Neuronal stem cell (in vitro differentiated cells): ENCODE measurements at regions not wholly inside any gene's neighbourhood (a gene's known extent, or its start where the extent isn't known, plus 50 kb on each side); places are given as distances from the start of the nearest gene placed in this dataset.

Experiments
- DNase-seq: peaks from one replicate; pipeline ENCODE4 v3.0.0-alpha.2; 2013; ENCODE audit warnings: low spot score
- H2AFZ ChIP-seq: one replicate; pipeline ENCODE4 v1.6.1; 2013; ENCODE audit warnings: mild to moderate bottlenecking, low read length, inconsistent platforms
- H2AK5ac ChIP-seq: 2 replicates; pipeline ENCODE4 v1.6.1; 2013; ENCODE audit warnings: low read depth, mild to moderate bottlenecking, inconsistent platforms, low read length, moderate library complexity, mixed read lengths
- H2BK120ac ChIP-seq: 2 replicates; pipeline ENCODE4 v1.6.1; 2013; ENCODE audit warnings: low read depth, mild to moderate bottlenecking, inconsistent platforms, low read length, moderate library complexity, mixed read lengths
- H2BK12ac ChIP-seq: one replicate; pipeline ENCODE4 v1.6.1; 2013; ENCODE audit warnings: low read length, inconsistent platforms
- H2BK15ac ChIP-seq: 2 replicates; pipeline ENCODE4 v1.6.1; 2013; ENCODE audit warnings: mild to moderate bottlenecking, low read length, inconsistent platforms, mixed read lengths
- H2BK5ac ChIP-seq: one replicate; pipeline ENCODE4 v1.6.1; 2013; ENCODE audit warnings: inconsistent platforms, mild to moderate bottlenecking, low read length, moderate library complexity
- H3K14ac ChIP-seq: one replicate; pipeline ENCODE4 v1.6.1; 2013; ENCODE audit warnings: low read length, inconsistent platforms
- H3K18ac ChIP-seq: 2 replicates; pipeline ENCODE4 v1.6.1; 2013; ENCODE audit warnings: low read length, inconsistent platforms
- H3K23ac ChIP-seq: 2 replicates; pipeline ENCODE4 v1.6.1; 2013; ENCODE audit warnings: low read depth, mild to moderate bottlenecking, mixed read lengths, low read length, inconsistent platforms; ENCODE audit not compliant: poor library complexity
- H3K27ac ChIP-seq: replicated peaks from 3 replicates; pipeline ENCODE4 v1.5.1; 2013; ENCODE audit warnings: low read length, inconsistent platforms
- H3K27me3 ChIP-seq, 3 experiments: 2 replicates each; pipeline ENCODE4 v1.6.1; 2013; ENCODE audit warnings: low read length in 3 of 3, mild to moderate bottlenecking in 2 of 3, inconsistent platforms in 1 of 3, low read depth in 1 of 3, mixed read lengths in 1 of 3, moderate library complexity in 1 of 3; ENCODE audit not compliant: control insufficient read depth in 3 of 3, insufficient read depth in 3 of 3
- H3K36me3 ChIP-seq, 2 donors: replicated peaks in 1 of 2; 2 replicates each; pipeline ENCODE4 v1.6.1; 2013; ENCODE audit warnings: low read length in 2 of 2; ENCODE audit not compliant: control insufficient read depth in 2 of 2, insufficient read depth in 2 of 2
- H3K4ac ChIP-seq: 2 replicates; pipeline ENCODE4 v1.6.1; 2013; ENCODE audit warnings: inconsistent platforms, mild to moderate bottlenecking, low read length, moderate library complexity
- H3K4me1 ChIP-seq, 2 donors: 1 replicate in 1 of 2; 2 replicates in 1 of 2; pipeline ENCODE4 v1.6.1; 2013; ENCODE audit warnings: low read length in 2 of 2, low read depth in 1 of 2; ENCODE audit not compliant: control insufficient read depth in 2 of 2, insufficient read depth in 1 of 2
- H3K4me2 ChIP-seq: one replicate; pipeline ENCODE4 v1.6.1; 2013; ENCODE audit warnings: mild to moderate bottlenecking, low read length, inconsistent platforms; ENCODE audit not compliant: insufficient read depth, poor library complexity, severe bottlenecking
- H3K4me3 ChIP-seq, 2 donors: 2 replicates each; pipeline ENCODE4 v1.5.1; 2013; ENCODE audit warnings: low read length in 2 of 2, mild to moderate bottlenecking in 2 of 2, inconsistent platforms in 1 of 2, moderate library complexity in 1 of 2
- H3K79me1 ChIP-seq: one replicate; pipeline ENCODE4 v1.6.1; 2013; ENCODE audit warnings: low read depth, mild to moderate bottlenecking, inconsistent platforms, low read length, moderate library complexity
- H3K9ac ChIP-seq: one replicate; pipeline ENCODE4 v1.6.1; 2013; ENCODE audit warnings: mild to moderate bottlenecking, low read depth, low read length, inconsistent platforms; ENCODE audit not compliant: poor library complexity
- H3K9me3 ChIP-seq, 2 donors: replicated peaks in 1 of 2; 2 replicates each; pipeline versions ENCODE3 to v1.6.1; 2013; ENCODE audit warnings: low read length in 2 of 2, mild to moderate bottlenecking in 2 of 2, inconsistent platforms in 1 of 2, low read depth in 1 of 2, mixed read lengths in 1 of 2, moderate library complexity in 1 of 2; ENCODE audit not compliant: control insufficient read depth in 2 of 2, insufficient read depth in 1 of 2
- H4K8ac ChIP-seq: one replicate; pipeline ENCODE4 v1.6.1; 2013; ENCODE audit warnings: low read depth, mild to moderate bottlenecking, inconsistent platforms, low read length, moderate library complexity
- H4K91ac ChIP-seq: one replicate; pipeline ENCODE4 v1.6.1; 2013; ENCODE audit warnings: low read length, low read depth, mild to moderate bottlenecking, inconsistent platforms; ENCODE audit not compliant: poor library complexity
- WGBS, 2 donors: extraction: QIAGEN DNeasy Blood & Tissue Kit; methylation state at CpG; one replicate each; pipeline ENCODE4 v1.1.7; 2013; ENCODE audit warnings: missing lambda C conversion rate in 2 of 2, mixed read lengths in 1 of 2; ENCODE audit not compliant: insufficient read length in 2 of 2, insufficient replicate concordance in 1 of 2; ENCODE audit errors: extremely low coverage in 2 of 2; 5-methylcytosine and 5-hydroxymethylcytosine counted together

GRCh38 chr3:88712552-88712951, 394.9 kb upstream of the EPHA3 start:
- H3K9me3 ChIP-seq, result no peaks in the 10 kb centered on the region
- H3K4me1 ChIP-seq, result no peaks in the 10 kb centered on the region
- no peak overlapping the region for H2BK120ac ChIP-seq
- H2BK15ac ChIP-seq, result no peak overlapping the region
- H3K27ac ChIP-seq, result no peak overlapping the region
- no peak overlapping the region for H3K18ac ChIP-seq
- no peak overlapping the region for H2AFZ ChIP-seq
- H4K91ac ChIP-seq, result no peak overlapping the region
- no peak overlapping the region for H3K23ac ChIP-seq
- no peak for DNase-seq
- no peak overlapping the region for H3K4me3 ChIP-seq
- H3K36me3 ChIP-seq, result no peaks in the 10 kb centered on the region
- H4K8ac ChIP-seq, result no peak overlapping the region
- H2BK12ac ChIP-seq, result no peak overlapping the region
- no peak overlapping the region for H3K4ac ChIP-seq
- H3K4me2 ChIP-seq, result no peak overlapping the region
- no peaks in the 10 kb centered on the region for H3K79me1 ChIP-seq
- no peak overlapping the region for H3K14ac ChIP-seq
- no peaks in the 10 kb centered on the region for H3K27me3 ChIP-seq
- no CpG with 5 or more reads among the region's 2 CpGs for WGBS, 2 donors
- no peak overlapping the region for H2BK5ac ChIP-seq
- H2AK5ac ChIP-seq, result no peak overlapping the region
- H3K9ac ChIP-seq, result no peak overlapping the region

GRCh38 chr3:88713233-88713691, 394.2 kb upstream of the EPHA3 start:
- H3K18ac ChIP-seq, result no peak overlapping the region
- H3K79me1 ChIP-seq, result no peaks in the 10 kb centered on the region
- H2BK5ac ChIP-seq, result no peak overlapping the region
- no peak overlapping the region for H3K4me3 ChIP-seq
- no peak overlapping the region for H4K8ac ChIP-seq
- H2AFZ ChIP-seq, result no peak overlapping the region
- H3K4me2 ChIP-seq, result no peak overlapping the region
- no CpG with 5 or more reads among the region's 2 CpGs for WGBS, 2 donors
- no peak for DNase-seq
- H3K27ac ChIP-seq, result no peak overlapping the region
- no peak overlapping the region for H3K9ac ChIP-seq
- no peaks in the 10 kb centered on the region for H3K4me1 ChIP-seq
- H2BK120ac ChIP-seq, result no peak overlapping the region
- no peak overlapping the region for H2BK12ac ChIP-seq
- H3K27me3 ChIP-seq, result no peaks in the 10 kb centered on the region
- no peaks in the 10 kb centered on the region for H3K36me3 ChIP-seq
- no peak overlapping the region for H2AK5ac ChIP-seq
- H4K91ac ChIP-seq, result no peak overlapping the region
- no peak overlapping the region for H2BK15ac ChIP-seq
- no peak overlapping the region for H3K14ac ChIP-seq
- no peak overlapping the region for H3K23ac ChIP-seq
- no peaks in the 10 kb centered on the region for H3K9me3 ChIP-seq
- no peak overlapping the region for H3K4ac ChIP-seq

DNA sequence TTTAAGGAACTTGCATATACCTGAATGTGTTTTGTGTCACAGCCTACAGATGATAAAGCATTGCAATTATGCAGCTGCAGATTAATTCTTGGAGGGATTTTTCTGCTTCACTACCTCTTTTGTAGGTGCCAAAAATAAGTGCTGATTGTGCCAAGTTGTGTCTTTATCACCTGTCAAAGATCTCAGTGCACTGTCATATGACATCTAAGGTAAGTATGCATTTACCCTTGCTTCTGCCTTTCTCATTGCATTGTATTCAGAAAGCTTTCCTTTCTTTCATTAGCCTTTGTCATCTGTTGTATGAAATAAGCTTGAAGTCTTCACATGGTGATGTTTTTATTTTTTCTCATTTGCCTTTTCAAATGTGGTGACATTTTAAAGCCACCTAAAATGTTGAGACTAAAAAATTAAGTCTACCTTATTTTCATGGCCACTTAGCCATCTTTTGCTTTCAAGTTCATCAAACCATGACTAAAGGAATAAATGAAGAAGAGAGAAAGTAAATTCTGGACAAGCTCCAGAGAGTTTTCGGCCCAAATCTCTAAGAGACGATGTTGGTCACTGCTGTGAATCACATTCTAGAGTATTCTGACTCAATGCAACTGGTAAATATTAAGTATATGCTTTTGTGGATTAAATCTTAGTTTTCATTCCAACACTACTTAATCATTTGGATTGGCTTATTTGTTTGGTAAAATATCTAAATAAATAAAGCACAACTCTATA, 381.8 kb upstream of the EPHA3 start:
- H3K4me2 ChIP-seq, result no peak overlapping the region
- H3K18ac ChIP-seq, result no peak overlapping the region
- no peak overlapping the region for H3K9ac ChIP-seq
- no peak overlapping the region for H3K27ac ChIP-seq
- no peak overlapping the region for H2AK5ac ChIP-seq
- DNase-seq, result no peak
- H3K4me1 ChIP-seq, result no peaks in the 10 kb centered on the region
- no peak overlapping the region for H3K4ac ChIP-seq
- no CpG with 5 or more reads among the region's 2 CpGs for WGBS, 2 donors
- no peak overlapping the region for H2BK5ac ChIP-seq
- H3K23ac ChIP-seq, result no peak overlapping the region
- H2AFZ ChIP-seq, result no peak overlapping the region
- H3K27me3 ChIP-seq, result no peaks in the 10 kb centered on the region
- no peaks in the 10 kb centered on the region for H3K9me3 ChIP-seq
- no peak overlapping the region for H3K4me3 ChIP-seq
- no peak overlapping the region for H4K91ac ChIP-seq
- H3K79me1 ChIP-seq, result no peaks in the 10 kb centered on the region
- H4K8ac ChIP-seq, result no peak overlapping the region
- no peak overlapping the region for H2BK120ac ChIP-seq
- no peak overlapping the region for H2BK12ac ChIP-seq
- no peak overlapping the region for H3K14ac ChIP-seq
- H3K36me3 ChIP-seq, result no peaks in the 10 kb centered on the region
- no peak overlapping the region for H2BK15ac ChIP-seq

- Histone ChIP-seq H3K27me3 (no peaks in the 10 kb centered on the region), H4K91ac (no peak overlapping the region), H2AFZ (no peak overlapping the region), H2BK5ac (no peak overlapping the region), H2BK15ac (no peak overlapping the region), H3K4me3 (no peak overlapping the region), H3K27ac (no peak overlapping the region), H3K36me3 (no peaks in the 10 kb centered on the region), H3K14ac (no peak overlapping the region), H2AK5ac (no peak overlapping the region), H3K23ac (no peak overlapping the region), H3K4me1 (no peaks in the 10 kb centered on the region), H3K9me3 (no peaks in the 10 kb centered on the region), H3K79me1 (no peaks in the 10 kb centered on the region), H3K18ac (no peak overlapping the region), H3K4ac (no peak overlapping the region), H2BK12ac (no peak overlapping the region), H3K4me2 (no peak overlapping the region), H2BK120ac (no peak overlapping the region), H3K9ac (no peak overlapping the region), H4K8ac (no peak overlapping the region)
- no CpG with 5 or more reads among the region's 9 CpGs for WGBS, 2 donors
- no peak for DNase-seq
Observed at GRCh38 chr3:88732186-88732585, 375.2 kb upstream of the EPHA3 start.
